T-helper 2 cell treated with Interferon-gamma antibody and Interleukin-4, amounts not matched to agents 100 ng/mL and 5 ng/mL, for 36 hours (primary cell): ENCODE measurements at regions not wholly inside any gene's neighbourhood (a gene's known extent, or its start where the extent isn't known, plus 50 kb on each side); places are given as distances from the start of the nearest gene placed in this dataset.

ENCODE experiments used
- intact Hi-C: fragments of 100-400 bp; cut with micrococcal nuclease; formaldehyde crosslinking; loops from one replicate; pipeline ENCODE4 v1.15.1; 2023

- intact Hi-C loops: no loop called here
Measured at GRCh38 chr7:142348100-142348499, 90.2 kb upstream of the PRSS58 start.

- intact Hi-C loops: no loop called here
Measured at GRCh38 chr7:142347091-142347490, 89.2 kb upstream of the PRSS58 start.

- intact Hi-C loops: no loop called here
Measured at GRCh38 chr7:142345811-142346210, 88.0 kb upstream of the PRSS58 start.

- intact Hi-C loops: no loop called here
Measured at GRCh38 chr7:142338633-142339501, 81.0 kb upstream of the PRSS58 start.

GRCh38 chr7:142337054-142338001, 79.5 kb upstream of the PRSS58 start:
- intact Hi-C loops: no loop called here

GRCh38 chr7:142334806-142335205, 76.9 kb upstream of the PRSS58 start:
- intact Hi-C loops: no loop called here

DNA sequence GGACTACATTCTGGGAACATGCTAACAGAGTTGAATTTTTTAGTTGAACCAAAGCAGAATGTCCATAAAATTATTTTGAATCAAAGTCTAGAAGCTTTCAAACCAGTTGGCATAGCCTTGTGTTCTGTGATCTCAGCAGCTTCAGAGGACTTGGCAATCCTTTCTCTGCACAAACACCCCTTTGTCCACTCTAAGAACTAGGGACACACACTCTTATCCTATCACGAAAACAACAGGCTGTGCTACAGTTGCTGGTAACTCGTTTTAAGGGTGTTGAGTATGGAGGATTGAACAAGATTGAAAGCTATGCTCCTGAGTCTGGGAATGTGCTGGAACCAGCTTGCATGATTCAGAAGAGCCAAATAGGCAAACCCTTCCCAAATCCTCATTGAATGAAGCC, 76.4 kb upstream of the PRSS58 start:
- intact Hi-C loops: no loop called here

GRCh38 chr7:142332421-142332820, 74.6 kb upstream of the PRSS58 start:
- intact Hi-C loops: no loop called here

DNA sequence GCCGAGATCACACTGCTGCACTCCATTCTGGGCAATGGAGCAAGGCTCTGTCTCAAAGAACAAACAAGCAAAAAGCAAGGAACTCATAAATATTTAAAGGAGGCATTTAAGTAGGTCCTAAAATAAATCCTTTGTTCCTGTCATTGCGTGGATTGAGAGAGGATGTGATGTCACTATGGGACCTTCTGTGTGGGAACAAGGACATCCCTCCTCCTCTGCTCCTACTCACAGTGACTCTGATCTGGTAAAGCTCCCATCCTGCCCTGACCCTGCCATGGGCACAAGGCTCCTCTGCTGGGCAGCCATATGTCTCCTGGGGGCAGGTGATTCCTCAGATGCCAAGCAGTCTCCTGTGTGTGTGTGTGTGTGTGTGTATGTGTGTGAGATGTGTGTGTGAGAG, 74.1 kb upstream of the PRSS58 start:
- intact Hi-C loops: no loop called here

DNA sequence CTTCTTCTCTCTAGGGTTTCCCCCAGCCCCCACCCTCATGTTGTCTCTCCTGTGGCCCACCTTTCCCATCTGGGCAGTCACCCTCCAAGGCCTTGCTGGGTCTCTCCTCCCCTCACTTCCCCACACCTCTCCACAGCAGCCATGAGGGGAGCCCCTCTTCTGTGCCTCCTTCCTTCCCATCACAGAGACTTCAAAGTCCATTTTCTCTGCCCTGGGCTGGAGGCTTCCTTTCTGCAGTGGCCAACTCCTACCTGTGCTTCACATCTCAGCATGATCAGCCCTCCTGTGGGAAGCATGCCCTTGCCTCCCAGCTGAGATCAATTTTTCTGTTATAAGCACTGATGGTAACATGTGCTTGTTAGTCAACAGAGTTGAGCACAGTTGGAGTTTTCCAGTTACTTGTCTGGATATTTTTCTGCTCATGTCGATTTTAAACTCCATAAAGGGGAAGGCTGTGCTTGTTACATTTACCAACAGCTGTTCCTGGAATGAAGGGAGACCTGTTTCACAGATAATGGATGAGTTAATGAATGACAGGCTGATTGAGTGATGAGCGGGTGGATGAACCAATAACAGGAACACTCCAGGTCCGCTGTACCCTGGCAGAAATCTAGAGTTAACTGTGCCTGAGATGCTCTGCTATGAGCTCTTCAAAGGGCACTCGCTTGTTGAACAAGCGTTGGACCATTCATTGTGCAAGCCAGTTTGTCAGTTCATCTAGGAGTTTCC, 71.4 kb upstream of the PRSS58 start:
- intact Hi-C loops: no loop called here

GRCh38 chr7:142328551-142328950, 70.7 kb upstream of the PRSS58 start:
- intact Hi-C loops: no loop called here

- intact Hi-C loops: no loop called here
Measured at GRCh38 chr7:142327628-142328405, 70.0 kb upstream of the PRSS58 start.

DNA sequence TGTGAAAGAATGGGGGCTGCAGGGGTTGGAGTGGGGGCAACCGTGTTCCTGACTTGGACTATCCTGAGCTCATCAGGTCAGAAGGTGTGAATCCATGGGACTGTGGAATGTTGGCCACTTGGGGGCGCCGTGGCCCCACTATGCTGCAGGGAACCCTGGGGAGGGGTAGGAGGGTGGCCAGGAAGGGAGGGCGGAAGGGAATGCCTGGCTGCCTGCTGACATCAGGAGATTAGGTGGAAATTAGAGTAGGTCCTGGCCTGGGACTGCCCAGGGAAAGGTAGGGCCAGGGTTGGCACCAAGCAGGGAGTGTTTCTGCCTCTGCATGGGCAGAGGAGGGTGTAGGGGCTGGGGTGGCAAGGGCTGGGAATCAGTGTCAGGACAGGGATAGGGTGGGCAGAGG, 65.8 kb upstream of the PRSS58 start:
- intact Hi-C loops: loop anchor here (5.0 kb wide), 1 partner anchor 679 kb away; no protein-coding TSS in a partner anchor

DNA sequence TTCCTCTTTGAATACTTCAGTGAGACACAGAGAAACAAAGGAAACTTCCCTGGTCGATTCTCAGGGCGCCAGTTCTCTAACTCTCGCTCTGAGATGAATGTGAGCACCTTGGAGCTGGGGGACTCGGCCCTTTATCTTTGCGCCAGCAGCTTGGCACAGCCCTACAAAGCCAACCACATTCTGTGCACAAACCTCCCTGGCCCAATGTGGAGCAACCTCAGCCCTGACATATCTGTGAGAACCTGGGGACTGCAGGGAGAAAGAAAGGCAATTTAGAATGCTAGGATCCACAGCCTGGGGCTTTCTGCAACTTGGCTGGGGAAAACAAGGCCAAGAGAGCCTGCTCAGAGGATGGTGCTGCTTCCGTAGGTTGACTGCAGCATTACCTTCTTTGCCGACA, 63.5 kb upstream of the PRSS58 start:
- intact Hi-C loops: loop anchor here (5.0 kb wide), 1 partner anchor 681 kb away; no protein-coding TSS in a partner anchor

- intact Hi-C loops: loop anchor here (1.0 to 5.0 kb wide), 2 partner anchors 488 to 681 kb away; no protein-coding TSS in a partner anchor
Measured at GRCh38 chr7:142320883-142321282, 63.0 kb upstream of the PRSS58 start.

- intact Hi-C loops: loop anchor here (1.0 to 5.0 kb wide), 2 partner anchors 489 to 682 kb away; no protein-coding TSS in a partner anchor
Measured at GRCh38 chr7:142319970-142320369, 62.1 kb upstream of the PRSS58 start.

- intact Hi-C loops: no loop called here
Measured at GRCh38 chr7:142314281-142314680, 56.4 kb upstream of the PRSS58 start.

- intact Hi-C loops: no loop called here
Measured at GRCh38 chr7:142313528-142313927, 55.7 kb upstream of the PRSS58 start.

DNA sequence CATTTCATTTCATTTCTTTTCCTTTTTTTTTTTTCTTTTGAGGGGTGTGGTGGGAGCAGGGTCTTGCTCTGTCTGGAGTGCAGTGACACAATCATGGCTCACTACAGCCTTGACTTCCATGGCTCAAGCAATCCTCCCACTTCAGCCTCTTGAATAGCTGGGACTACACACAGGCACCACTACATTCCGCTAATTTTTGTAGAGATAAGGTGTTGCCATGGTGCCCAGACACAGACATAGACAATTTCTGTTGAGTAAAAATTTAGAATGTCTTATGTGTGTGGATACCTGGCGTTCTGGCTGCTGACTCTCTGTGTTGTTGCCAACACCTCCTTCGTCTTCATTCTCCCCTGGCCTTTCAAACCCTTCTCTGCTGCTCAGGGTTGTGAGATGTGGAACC, 54.0 kb upstream of the PRSS58 start:
- intact Hi-C loops: no loop called here

DNA sequence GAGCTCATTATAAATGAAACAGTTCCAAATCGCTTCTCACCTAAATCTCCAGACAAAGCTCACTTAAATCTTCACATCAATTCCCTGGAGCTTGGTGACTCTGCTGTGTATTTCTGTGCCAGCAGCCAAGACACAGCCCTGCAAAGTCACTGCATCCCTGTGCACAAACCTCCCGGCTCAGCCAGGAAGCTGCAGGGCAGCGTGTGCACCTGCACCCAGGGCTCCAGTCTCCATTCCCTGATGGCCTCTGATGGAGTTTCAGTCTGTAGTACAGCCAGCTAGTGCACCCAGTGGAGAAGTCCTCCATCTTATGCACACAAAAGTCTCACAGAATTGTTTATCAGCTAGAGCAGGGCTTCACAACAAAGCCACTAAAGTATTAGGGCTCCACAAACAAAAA, 51.1 kb upstream of the PRSS58 start:
- intact Hi-C loops: no loop called here
